Ishikawa (cell line): ENCODE measurements at regions not wholly inside any gene's neighbourhood (a gene's known extent, or its start where the extent isn't known, plus 50 kb on each side); places are given as distances from the start of the nearest gene placed in this dataset.

ENCODE experiments used
- CEBPB ChIP-seq: IDR thresholded peaks from 2 replicates; pipeline ENCODE4 v1.6.1; 2012
- CREB1 ChIP-seq: IDR thresholded peaks from 2 replicates; pipeline ENCODE4 v1.6.1; 2012; ENCODE audit warnings: low read depth
- EGR1 ChIP-seq: IDR thresholded peaks from 2 replicates; pipeline ENCODE4 v1.6.1; 2012
- EP300 ChIP-seq: IDR thresholded peaks from 2 replicates; pipeline ENCODE4 v1.6.1; 2012; ENCODE audit warnings: borderline replicate concordance
- FOXM1 ChIP-seq: IDR thresholded peaks from 2 replicates; pipeline ENCODE4 v1.6.1; 2012; ENCODE audit warnings: low read depth, borderline replicate concordance
- NFIC ChIP-seq: IDR thresholded peaks from 2 replicates; pipeline ENCODE4 v1.6.1; 2012
- RAD21 ChIP-seq: IDR thresholded peaks from 2 replicates; pipeline ENCODE4 v1.6.1; 2012; ENCODE audit warnings: low read depth
- TAF1 ChIP-seq: IDR thresholded peaks from 2 replicates; pipeline ENCODE4 v1.6.1; 2012; ENCODE audit warnings: low read depth, mild to moderate bottlenecking
- TCF12 ChIP-seq: IDR thresholded peaks from 2 replicates; pipeline ENCODE4 v1.6.1; 2012; ENCODE audit warnings: low read depth
- TEAD4 ChIP-seq: IDR thresholded peaks from 2 replicates; pipeline ENCODE4 v1.6.1; 2012
- YY1 ChIP-seq: IDR thresholded peaks from 2 replicates; pipeline ENCODE4 v1.6.1; 2012; ENCODE audit warnings: low read depth
- ZBTB7A ChIP-seq: IDR thresholded peaks from 2 replicates; pipeline ENCODE4 v1.6.1; 2012; ENCODE audit warnings: low read depth
- TF ChIP-seq, protein P1 (sequence below): IDR thresholded peaks from 2 replicates; pipeline ENCODE4 v1.6.1; 2012; ENCODE audit warnings: low read depth, mild to moderate bottlenecking
- TF ChIP-seq, protein P2 (sequence below): IDR thresholded peaks from 2 replicates; pipeline ENCODE4 v1.6.1; 2012
- TF ChIP-seq, protein P3 (sequence below): IDR thresholded peaks from 2 replicates; pipeline ENCODE4 v1.6.1; 2012

DNA sequence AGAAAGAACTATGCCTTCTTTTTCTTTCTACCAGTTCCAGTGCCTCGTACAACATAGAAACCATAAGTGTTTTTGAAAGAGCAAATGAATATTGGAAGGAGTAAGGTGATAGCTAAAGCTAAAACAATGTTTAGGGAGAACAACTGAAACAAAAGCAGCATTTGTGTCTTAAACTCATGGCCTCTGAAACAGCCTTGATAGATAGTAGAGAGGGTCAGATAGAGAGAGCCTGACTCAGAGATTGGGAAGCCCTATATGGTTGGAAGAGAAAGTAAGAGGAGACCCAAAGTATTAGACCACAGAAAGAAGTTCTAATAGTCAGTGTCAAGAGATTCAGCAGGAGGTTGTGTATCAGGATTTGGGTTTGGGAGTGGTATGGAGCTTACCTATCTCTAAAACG, 79.6 kb upstream of the IFNG-AS1 start:
- no peak for TF ChIP-seq EP300
- no peak for TF ChIP-seq FOXM1
- no peak for TF ChIP-seq TEAD4
- TF ChIP-seq, protein P1, sequence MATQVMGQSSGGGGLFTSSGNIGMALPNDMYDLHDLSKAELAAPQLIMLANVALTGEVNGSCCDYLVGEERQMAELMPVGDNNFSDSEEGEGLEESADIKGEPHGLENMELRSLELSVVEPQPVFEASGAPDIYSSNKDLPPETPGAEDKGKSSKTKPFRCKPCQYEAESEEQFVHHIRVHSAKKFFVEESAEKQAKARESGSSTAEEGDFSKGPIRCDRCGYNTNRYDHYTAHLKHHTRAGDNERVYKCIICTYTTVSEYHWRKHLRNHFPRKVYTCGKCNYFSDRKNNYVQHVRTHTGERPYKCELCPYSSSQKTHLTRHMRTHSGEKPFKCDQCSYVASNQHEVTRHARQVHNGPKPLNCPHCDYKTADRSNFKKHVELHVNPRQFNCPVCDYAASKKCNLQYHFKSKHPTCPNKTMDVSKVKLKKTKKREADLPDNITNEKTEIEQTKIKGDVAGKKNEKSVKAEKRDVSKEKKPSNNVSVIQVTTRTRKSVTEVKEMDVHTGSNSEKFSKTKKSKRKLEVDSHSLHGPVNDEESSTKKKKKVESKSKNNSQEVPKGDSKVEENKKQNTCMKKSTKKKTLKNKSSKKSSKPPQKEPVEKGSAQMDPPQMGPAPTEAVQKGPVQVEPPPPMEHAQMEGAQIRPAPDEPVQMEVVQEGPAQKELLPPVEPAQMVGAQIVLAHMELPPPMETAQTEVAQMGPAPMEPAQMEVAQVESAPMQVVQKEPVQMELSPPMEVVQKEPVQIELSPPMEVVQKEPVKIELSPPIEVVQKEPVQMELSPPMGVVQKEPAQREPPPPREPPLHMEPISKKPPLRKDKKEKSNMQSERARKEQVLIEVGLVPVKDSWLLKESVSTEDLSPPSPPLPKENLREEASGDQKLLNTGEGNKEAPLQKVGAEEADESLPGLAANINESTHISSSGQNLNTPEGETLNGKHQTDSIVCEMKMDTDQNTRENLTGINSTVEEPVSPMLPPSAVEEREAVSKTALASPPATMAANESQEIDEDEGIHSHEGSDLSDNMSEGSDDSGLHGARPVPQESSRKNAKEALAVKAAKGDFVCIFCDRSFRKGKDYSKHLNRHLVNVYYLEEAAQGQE = no peak
- no peak for TF ChIP-seq TAF1
- no peak for TF ChIP-seq NFIC
- TF ChIP-seq TCF12 = no peak
- no peak for TF ChIP-seq ZBTB7A
- TF ChIP-seq CREB1 = no peak
- TF ChIP-seq RAD21 = no peak
- TF ChIP-seq, protein P2, sequence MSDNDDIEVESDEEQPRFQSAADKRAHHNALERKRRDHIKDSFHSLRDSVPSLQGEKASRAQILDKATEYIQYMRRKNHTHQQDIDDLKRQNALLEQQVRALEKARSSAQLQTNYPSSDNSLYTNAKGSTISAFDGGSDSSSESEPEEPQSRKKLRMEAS = no peak
- no peak for TF ChIP-seq CEBPB
- TF ChIP-seq, protein P3, sequence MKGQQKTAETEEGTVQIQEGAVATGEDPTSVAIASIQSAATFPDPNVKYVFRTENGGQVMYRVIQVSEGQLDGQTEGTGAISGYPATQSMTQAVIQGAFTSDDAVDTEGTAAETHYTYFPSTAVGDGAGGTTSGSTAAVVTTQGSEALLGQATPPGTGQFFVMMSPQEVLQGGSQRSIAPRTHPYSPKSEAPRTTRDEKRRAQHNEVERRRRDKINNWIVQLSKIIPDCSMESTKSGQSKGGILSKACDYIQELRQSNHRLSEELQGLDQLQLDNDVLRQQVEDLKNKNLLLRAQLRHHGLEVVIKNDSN = no peak
- no peak for TF ChIP-seq EGR1
- no peak for TF ChIP-seq YY1

DNA sequence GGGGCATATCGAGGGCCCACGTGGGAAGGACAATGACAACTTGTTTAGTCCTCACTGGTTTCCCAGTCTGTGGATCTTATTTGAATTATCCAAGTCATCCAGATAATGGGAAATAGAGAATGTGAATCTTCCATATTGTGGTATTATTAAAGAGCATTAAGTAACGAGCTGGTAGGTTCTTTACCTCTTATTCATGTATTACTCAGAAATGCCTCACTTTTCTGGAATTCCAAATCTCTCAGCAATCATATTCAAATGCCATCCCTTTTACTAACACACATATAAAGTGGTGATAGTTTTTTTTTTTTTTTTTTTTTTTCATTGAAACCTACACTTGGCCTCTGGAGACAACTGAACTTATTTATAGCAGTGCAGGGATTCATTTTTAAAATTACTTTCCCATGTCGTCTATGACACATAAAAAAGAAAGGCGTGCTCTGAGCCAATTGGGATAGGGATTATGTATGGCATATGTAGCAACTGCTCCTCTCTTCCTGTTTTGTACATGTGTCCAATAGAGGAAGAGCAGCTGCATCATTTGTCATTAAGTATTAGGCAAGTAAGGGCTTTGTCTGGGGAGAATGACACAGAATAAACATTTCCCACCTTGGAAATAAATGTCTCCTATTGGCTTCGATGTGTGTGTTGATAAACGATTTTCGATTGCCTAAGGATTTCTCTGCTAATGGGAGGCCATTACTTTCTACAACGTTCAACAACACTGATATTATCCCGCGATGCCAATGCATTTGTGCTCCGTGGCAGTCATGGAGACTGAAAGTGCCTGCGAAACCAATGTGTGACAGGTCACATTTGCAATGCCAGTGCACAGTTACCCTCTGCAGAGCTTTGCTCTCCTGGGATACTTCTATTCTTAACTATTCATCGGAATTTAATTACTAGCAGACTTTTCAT, 78.6 kb upstream of the IFNG-AS1 start:
- TF ChIP-seq EP300 = peak; percentile 74; the same call in 1 of the 2 replicates
- TF ChIP-seq, protein P3 = no peak
- TF ChIP-seq FOXM1 = peak; percentile 71; the same call in 1 of the 2 replicates
- peak; percentile 39; the same call in 1 of the 2 replicates for TF ChIP-seq NFIC
- TF ChIP-seq TEAD4 = peak; percentile 87

DNA sequence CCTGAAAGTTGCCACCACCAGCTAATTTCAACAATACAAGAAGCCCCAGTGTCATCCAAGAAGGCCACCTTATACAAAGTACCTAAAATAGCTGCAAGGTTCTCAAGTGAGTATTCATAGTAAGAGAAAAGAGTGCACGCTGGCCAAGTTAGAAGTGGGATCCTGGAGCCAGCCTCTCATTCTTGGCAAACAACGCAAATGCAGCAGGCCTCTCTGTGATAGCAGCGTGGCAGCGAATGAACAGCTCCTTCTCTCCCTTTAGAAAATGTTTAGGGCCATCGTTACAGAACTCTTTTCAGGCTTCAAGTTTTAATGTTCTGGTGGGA, 78.0 kb upstream of the IFNG-AS1 start:
- no peak for TF ChIP-seq EP300
- no peak for TF ChIP-seq CREB1
- TF ChIP-seq TEAD4 = no peak
- no peak for TF ChIP-seq TCF12

DNA sequence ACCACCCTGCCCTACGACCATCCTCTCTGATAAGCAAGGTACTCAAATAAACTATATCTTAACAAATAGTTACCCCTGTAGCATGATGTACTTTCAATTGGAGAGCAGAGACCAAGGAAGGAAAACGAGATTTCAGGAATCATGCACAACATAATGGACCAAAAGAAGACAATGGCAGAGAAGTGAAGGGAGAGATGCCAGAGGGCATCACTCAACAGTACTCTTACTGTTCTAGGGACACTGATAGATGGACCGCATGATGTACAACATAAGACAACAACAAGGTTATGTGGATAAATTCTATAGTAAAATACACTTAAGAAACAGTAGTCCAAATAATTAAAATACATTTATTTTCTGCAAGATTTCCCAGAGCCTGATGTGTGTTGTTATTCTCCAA, 77.5 kb upstream of the IFNG-AS1 start:
- TF ChIP-seq RAD21 (no peak), YY1 (no peak), ZBTB7A (no peak), EP300 (no peak), TEAD4 (no peak), CREB1 (no peak)
- TF ChIP-seq, protein P3 = no peak
- TF ChIP-seq, protein P2 = no peak

DNA sequence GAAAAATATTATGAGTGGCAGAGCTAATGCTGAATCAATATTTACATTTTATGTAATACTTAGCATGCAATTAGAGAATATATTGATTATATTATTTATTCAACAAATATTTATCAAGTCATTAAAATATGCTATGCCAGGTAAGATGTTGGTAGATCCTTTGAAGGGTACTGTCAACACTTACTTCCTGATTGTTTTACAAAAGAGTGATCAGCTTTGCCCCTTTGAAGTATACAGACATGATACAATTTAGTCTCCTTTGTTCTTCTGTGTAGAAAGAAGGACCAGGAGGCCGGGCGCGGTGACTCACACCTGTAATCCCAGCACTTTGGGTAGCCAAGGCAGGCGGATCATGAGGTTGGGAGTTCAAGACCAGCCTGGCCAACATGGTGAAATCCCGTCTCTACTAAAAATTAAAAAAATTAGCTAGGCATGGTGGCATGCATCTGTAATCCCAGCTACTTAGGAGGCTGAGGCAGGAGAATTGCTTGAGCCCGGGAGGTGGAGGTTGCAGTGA, 73.9 kb upstream of the IFNG-AS1 start:
- TF ChIP-seq TEAD4 (no peak), CEBPB (no peak), EP300 (no peak), YY1 (no peak), TCF12 (no peak)

DNA sequence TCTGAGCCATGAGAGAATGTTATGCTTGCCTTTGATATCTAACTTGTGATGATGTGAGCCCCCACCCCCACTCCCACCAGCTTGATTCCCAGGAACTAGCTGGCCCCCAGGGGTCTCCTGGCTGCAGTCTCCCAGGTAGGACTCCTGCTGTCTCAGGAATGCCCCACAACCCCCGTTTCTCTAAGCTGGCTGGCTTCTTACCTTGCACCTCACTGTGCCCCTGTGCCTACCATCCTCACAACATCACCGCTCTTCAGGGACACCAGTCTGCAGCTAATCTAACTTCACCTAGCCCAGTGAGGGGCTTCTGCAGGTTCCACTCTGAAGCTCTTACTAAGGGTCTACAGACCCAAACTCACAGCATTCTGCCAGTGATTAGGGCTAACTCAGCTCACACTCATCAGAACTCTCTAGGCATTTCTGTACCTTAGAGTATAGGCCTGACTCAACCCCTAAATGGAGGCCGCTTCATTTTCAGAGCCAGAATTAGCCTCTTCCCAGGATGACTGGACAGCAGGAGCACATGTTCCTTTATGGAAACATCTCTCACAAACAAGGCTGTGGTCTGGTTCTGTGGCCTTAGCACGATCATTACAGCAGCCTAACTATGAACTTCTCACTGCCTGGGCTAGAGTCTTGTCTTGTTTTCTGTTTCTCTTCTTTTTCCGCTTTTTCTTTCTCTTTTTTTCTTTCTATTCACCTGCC, 72.8 kb upstream of the IFNG-AS1 start:
- TF ChIP-seq FOXM1 (no peak), ZBTB7A (no peak), TAF1 (no peak), CREB1 (no peak), RAD21 (no peak), EGR1 (no peak), TEAD4 (no peak), TCF12 (no peak), YY1 (no peak), CEBPB (no peak)
- TF ChIP-seq, protein P2 = no peak
